ENCODE measurements at regions not wholly inside any gene's neighbourhood (a gene's known extent, or its start where the extent isn't known, plus 50 kb on each side); places are given as distances from the start of the nearest gene placed in this dataset.
"Not testable (repeated sequence)": the region's sequence is repeated elsewhere in the genome, so short reads cannot be mapped to it uniquely, and the experiment has no call there.

DNA sequence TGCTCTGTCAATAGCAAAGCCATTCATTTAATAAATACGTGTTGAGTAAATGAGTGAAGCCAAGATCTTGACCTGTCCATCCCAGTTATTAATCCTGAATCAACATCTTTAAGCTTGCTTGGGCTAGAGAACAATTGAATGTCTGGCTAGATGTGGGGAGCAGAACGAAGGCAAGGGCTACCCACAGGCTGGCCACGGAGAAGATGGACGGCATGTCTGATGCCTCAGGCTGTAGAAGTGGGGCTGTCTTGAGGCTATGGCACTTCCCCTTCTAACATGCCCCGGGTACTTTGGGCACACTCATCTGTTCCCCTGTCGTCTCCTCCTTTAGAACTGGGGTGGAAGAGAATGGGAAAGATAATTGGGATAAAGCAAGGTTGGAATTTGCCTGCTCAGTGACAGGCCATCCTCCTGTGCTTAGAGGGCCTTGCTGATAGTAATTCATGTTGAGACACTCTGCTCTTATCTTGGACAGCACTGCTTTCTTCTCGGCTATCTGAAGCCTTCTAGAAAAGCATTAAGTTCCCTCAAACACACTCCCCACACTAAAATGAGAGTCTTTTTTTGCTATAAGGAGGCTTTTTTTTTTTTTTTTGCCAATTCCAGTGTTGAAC is 225.7 kb downstream of the MREG start:
- H3K36me3 Mint-ChIP-seq (ENCODE audit: unreplicated experiment): no peaks in the 10 kb centered on the region
- DNase-seq: no peak
- H3K4me1 Mint-ChIP-seq (ENCODE audit: low read depth, unreplicated experiment): no peaks in the 10 kb centered on the region
- H3K27ac Mint-ChIP-seq (ENCODE audit: unreplicated experiment): no peak overlapping the region
- no peak overlapping the region for H3K4me3 Mint-ChIP-seq (ENCODE audit: unreplicated experiment)
- TF ChIP-seq, protein P1, sequence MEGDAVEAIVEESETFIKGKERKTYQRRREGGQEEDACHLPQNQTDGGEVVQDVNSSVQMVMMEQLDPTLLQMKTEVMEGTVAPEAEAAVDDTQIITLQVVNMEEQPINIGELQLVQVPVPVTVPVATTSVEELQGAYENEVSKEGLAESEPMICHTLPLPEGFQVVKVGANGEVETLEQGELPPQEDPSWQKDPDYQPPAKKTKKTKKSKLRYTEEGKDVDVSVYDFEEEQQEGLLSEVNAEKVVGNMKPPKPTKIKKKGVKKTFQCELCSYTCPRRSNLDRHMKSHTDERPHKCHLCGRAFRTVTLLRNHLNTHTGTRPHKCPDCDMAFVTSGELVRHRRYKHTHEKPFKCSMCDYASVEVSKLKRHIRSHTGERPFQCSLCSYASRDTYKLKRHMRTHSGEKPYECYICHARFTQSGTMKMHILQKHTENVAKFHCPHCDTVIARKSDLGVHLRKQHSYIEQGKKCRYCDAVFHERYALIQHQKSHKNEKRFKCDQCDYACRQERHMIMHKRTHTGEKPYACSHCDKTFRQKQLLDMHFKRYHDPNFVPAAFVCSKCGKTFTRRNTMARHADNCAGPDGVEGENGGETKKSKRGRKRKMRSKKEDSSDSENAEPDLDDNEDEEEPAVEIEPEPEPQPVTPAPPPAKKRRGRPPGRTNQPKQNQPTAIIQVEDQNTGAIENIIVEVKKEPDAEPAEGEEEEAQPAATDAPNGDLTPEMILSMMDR (IDR thresholded peaks at IDR 0.05; ENCODE audit: partially characterized antibody, unreplicated experiment): no peak
- peaks cover 6% of the 10 kb centered on the region for H3K9me3 Mint-ChIP-seq (ENCODE audit: unreplicated experiment)
- peaks cover 2% of the 10 kb centered on the region for H3K27me3 Mint-ChIP-seq (ENCODE audit: unreplicated experiment)

- Mint-ChIP-seq H3K4me3 (ENCODE audit: unreplicated experiment) (no peak overlapping the region), H3K27ac (ENCODE audit: unreplicated experiment) (no peak overlapping the region), H3K36me3 (ENCODE audit: unreplicated experiment) (no peaks in the 10 kb centered on the region), H3K27me3 (ENCODE audit: unreplicated experiment) (peaks cover 2% of the 10 kb centered on the region), H3K4me1 (ENCODE audit: low read depth, unreplicated experiment) (no peaks in the 10 kb centered on the region), H3K9me3 (ENCODE audit: unreplicated experiment) (peaks cover 6% of the 10 kb centered on the region)
- DNase-seq: no peak
- TF ChIP-seq, protein P1 (IDR thresholded peaks at IDR 0.05; ENCODE audit: partially characterized antibody, unreplicated experiment): no peak
Measured at GRCh38 chr2:215787025-215787424, 226.3 kb downstream of the MREG start.

GRCh38 chr2:215784371-215784783 is 229.0 kb downstream of the MREG start:
- Mint-ChIP-seq H3K27me3 (ENCODE audit: unreplicated experiment) (no peaks in the 10 kb centered on the region), H3K9me3 (ENCODE audit: unreplicated experiment) (peaks cover 6% of the 10 kb centered on the region), H3K27ac (ENCODE audit: unreplicated experiment) (no peak overlapping the region), H3K4me3 (ENCODE audit: unreplicated experiment) (no peak overlapping the region), H3K36me3 (ENCODE audit: unreplicated experiment) (no peaks in the 10 kb centered on the region), H3K4me1 (ENCODE audit: low read depth, unreplicated experiment) (no peaks in the 10 kb centered on the region)
- no peak for DNase-seq
- TF ChIP-seq, protein P1 (IDR thresholded peaks at IDR 0.05; ENCODE audit: partially characterized antibody, unreplicated experiment): no peak

GRCh38 chr2:215783640-215784039 is 229.7 kb downstream of the MREG start:
- not testable (repeated sequence) for H3K4me1 Mint-ChIP-seq (ENCODE audit: low read depth, unreplicated experiment); H3K36me3 Mint-ChIP-seq (ENCODE audit: unreplicated experiment); H3K4me3 Mint-ChIP-seq (ENCODE audit: unreplicated experiment); DNase-seq; H3K9me3 Mint-ChIP-seq (ENCODE audit: unreplicated experiment); H3K27me3 Mint-ChIP-seq (ENCODE audit: unreplicated experiment); H3K27ac Mint-ChIP-seq (ENCODE audit: unreplicated experiment)

GRCh38 chr2:215782965-215783364 is 230.4 kb downstream of the MREG start:
- TF ChIP-seq, protein P1 (IDR thresholded peaks at IDR 0.05; ENCODE audit: partially characterized antibody, unreplicated experiment): no peak
- no peaks in the 10 kb centered on the region for H3K27me3 Mint-ChIP-seq (ENCODE audit: unreplicated experiment)
- no peaks in the 10 kb centered on the region for H3K4me1 Mint-ChIP-seq (ENCODE audit: low read depth, unreplicated experiment)
- no peak overlapping the region for H3K4me3 Mint-ChIP-seq (ENCODE audit: unreplicated experiment)
- no peak overlapping the region for H3K27ac Mint-ChIP-seq (ENCODE audit: unreplicated experiment)
- peaks cover 6% of the 10 kb centered on the region for H3K9me3 Mint-ChIP-seq (ENCODE audit: unreplicated experiment)
- H3K36me3 Mint-ChIP-seq (ENCODE audit: unreplicated experiment): no peaks in the 10 kb centered on the region
- DNase-seq: no peak
